HEK293 (cell line): ENCODE measurements at regions not wholly inside any gene's neighbourhood (a gene's known extent, or its start where the extent isn't known, plus 50 kb on each side); places are given as distances from the start of the nearest gene placed in this dataset.

Experiments used
- CTCF ChIA-PET: fragments of 350-600 bp; formaldehyde crosslinking; extraction: SDS; loops from one replicate; lab custom pipeline; 2021; ENCODE audit warnings: antibody characterized with exemption; lab: Yijun Ruan, JAX
- POLR2A ChIA-PET: fragments of 300-600 bp; formaldehyde crosslinking; extraction: SDS; loops from one replicate; lab custom pipeline; 2020; ENCODE audit warnings: antibody characterized with exemption, inconsistent platforms; lab: Yijun Ruan, JAX
- H3K27ac ChIP-seq: fragments of 200-500 bp; sonication (Bioruptor generic); 2 replicates; pipeline ENCODE4 v1.5.1; 2014; ENCODE audit warnings: low read depth, low read length, control low read depth, inconsistent platforms; ENCODE audit errors: extremely low read depth
- H3K36me3 ChIP-seq, 2 experiments: fragments of 200-500 bp in 1 of 2; sonication (Bioruptor generic) in 1 of 2; 1 replicate in 1 of 2; 2 replicates in 1 of 2; pipeline ENCODE4 v1.5.1; 2014 to 2017; ENCODE audit warnings: inconsistent platforms in 2 of 2, low read length in 2 of 2; ENCODE audit not compliant: control insufficient read depth in 2 of 2, insufficient read depth in 1 of 2
- H3K4me1 ChIP-seq: fragments of 200-500 bp; sonication (Bioruptor generic); 2 replicates; pipeline ENCODE4 v1.5.1; 2014; ENCODE audit warnings: mild to moderate bottlenecking, low read length, inconsistent platforms; ENCODE audit not compliant: control insufficient read depth, insufficient read depth
- H3K4me3 ChIP-seq: 2 replicates; pipeline ENCODE4 v1.5.1; 2011; ENCODE audit warnings: low read depth, mild to moderate bottlenecking, control low read depth, low read length, moderate library complexity
- H3K9me3 ChIP-seq: fragments of 200-500 bp; sonication (Bioruptor generic); 2 replicates; pipeline ENCODE4 v1.5.1; 2014; ENCODE audit warnings: low read depth, low read length, inconsistent platforms; ENCODE audit not compliant: control insufficient read depth, insufficient read depth
- EGR2 ChIP-seq: fragments of 450-650 bp; formaldehyde crosslinking; IDR thresholded peaks from 2 replicates; pipeline ENCODE4 v1.5.1; 2016; ENCODE audit warnings: low read depth, missing biosample characterization, missing genetic modification characterization
- GLIS1 ChIP-seq: fragments of 450-650 bp; formaldehyde crosslinking; IDR thresholded peaks from 2 replicates; pipeline ENCODE4 v1.5.1; 2016; ENCODE audit warnings: missing biosample characterization, missing genetic modification characterization
- KLF8 ChIP-seq: fragments of 450-650 bp; formaldehyde crosslinking; IDR thresholded peaks from 2 replicates; pipeline ENCODE4 v1.5.1; 2016; ENCODE audit warnings: missing biosample characterization, missing genetic modification characterization
- KLF9 ChIP-seq: fragments of 450-650 bp; formaldehyde crosslinking; IDR thresholded peaks from 2 replicates; pipeline ENCODE4 v1.5.1; 2016; ENCODE audit warnings: missing biosample characterization, missing genetic modification characterization, low read depth
- PRDM1 ChIP-seq: fragments of 450-650 bp; formaldehyde crosslinking; IDR thresholded peaks from 2 replicates; pipeline ENCODE4; 2016; ENCODE audit warnings: missing biosample characterization, missing genetic modification characterization
- PRDM10 ChIP-seq: fragments of 450-650 bp; formaldehyde crosslinking; IDR thresholded peaks from 2 replicates; pipeline ENCODE4 v1.5.1; 2016; ENCODE audit warnings: missing biosample characterization, missing genetic modification characterization
- SETDB1 ChIP-seq: IDR thresholded peaks from one replicate; pipeline ENCODE4 v1.6.1; 2017; ENCODE audit warnings: mild to moderate bottlenecking, low read length, moderate library complexity, mixed read lengths; ENCODE audit not compliant: insufficient read length
- ZBTB49 ChIP-seq: fragments of 450-650 bp; formaldehyde crosslinking; IDR thresholded peaks from 2 replicates; pipeline ENCODE4 v1.5.1; 2016; ENCODE audit warnings: missing biosample characterization, missing genetic modification characterization, low read depth
- ZBTB8A ChIP-seq: fragments of 450-650 bp; formaldehyde crosslinking; IDR thresholded peaks from 2 replicates; pipeline ENCODE4 v1.5.1; 2016; ENCODE audit warnings: missing biosample characterization, missing genetic modification characterization
- ZFHX2 ChIP-seq: fragments of 450-650 bp; formaldehyde crosslinking; conservative IDR thresholded peaks from 2 replicates; pipeline ENCODE4 v1.5.1; 2016; ENCODE audit warnings: missing biosample characterization, missing genetic modification characterization
- ZFP69B ChIP-seq: fragments of 450-650 bp; formaldehyde crosslinking; IDR thresholded peaks from 2 replicates; pipeline ENCODE4 v1.5.1; 2016; ENCODE audit warnings: missing biosample characterization, missing genetic modification characterization
- ZNF341 ChIP-seq: fragments of 450-650 bp; formaldehyde crosslinking; IDR thresholded peaks from 2 replicates; pipeline ENCODE4; 2016; ENCODE audit warnings: low read depth, missing biosample characterization, missing genetic modification characterization
- ZNF394 ChIP-seq: fragments of 450-650 bp; formaldehyde crosslinking; IDR thresholded peaks from 2 replicates; pipeline ENCODE4 v1.5.1; 2016; ENCODE audit warnings: missing biosample characterization, missing genetic modification characterization, mild to moderate bottlenecking, moderate library complexity, borderline replicate concordance
- ZNF404 ChIP-seq: fragments of 450-650 bp; formaldehyde crosslinking; IDR thresholded peaks from 2 replicates; pipeline ENCODE4 v1.5.1; 2017; ENCODE audit warnings: missing biosample characterization, missing genetic modification characterization
- ZNF449 ChIP-seq: fragments of 450-650 bp; formaldehyde crosslinking; IDR thresholded peaks from 2 replicates; pipeline ENCODE4 v1.5.1; 2017; ENCODE audit warnings: missing biosample characterization, mild to moderate bottlenecking, missing genetic modification characterization, moderate library complexity
- ZNF510 ChIP-seq: fragments of 450-650 bp; formaldehyde crosslinking; IDR thresholded peaks from 2 replicates; pipeline ENCODE4 v1.5.1; 2018; ENCODE audit warnings: mild to moderate bottlenecking, missing genetic modification characterization, missing biosample characterization; ENCODE audit not compliant: insufficient replicate concordance
- ZNF548 ChIP-seq: fragments of 450-650 bp; formaldehyde crosslinking; IDR thresholded peaks from 2 replicates; pipeline ENCODE4 v1.5.1; 2016; ENCODE audit warnings: missing biosample characterization, missing genetic modification characterization
- ZNF549 ChIP-seq: fragments of 450-650 bp; IDR thresholded peaks from 2 replicates; pipeline ENCODE4 v1.5.1; 2018; ENCODE audit warnings: missing biosample characterization, missing genetic modification characterization, mild to moderate bottlenecking, inconsistent platforms, moderate library complexity
- ZNF558 ChIP-seq: fragments of 450-650 bp; formaldehyde crosslinking; IDR thresholded peaks from 2 replicates; pipeline ENCODE4 v1.5.1; 2016; ENCODE audit warnings: missing biosample characterization, missing genetic modification characterization
- ZNF624 ChIP-seq: fragments of 450-650 bp; formaldehyde crosslinking; IDR thresholded peaks from 2 replicates; pipeline ENCODE4 v1.5.1; 2017; ENCODE audit warnings: missing biosample characterization, missing genetic modification characterization
- ZNF707 ChIP-seq: fragments of 450-650 bp; formaldehyde crosslinking; IDR thresholded peaks from 2 replicates; pipeline ENCODE4 v1.5.1; 2016; ENCODE audit warnings: missing biosample characterization, missing genetic modification characterization
- ZNF76 ChIP-seq: fragments of 450-650 bp; formaldehyde crosslinking; IDR thresholded peaks from 2 replicates; pipeline ENCODE4; 2016; ENCODE audit warnings: low read depth, missing biosample characterization, missing genetic modification characterization, borderline replicate concordance
- ZNF777 ChIP-seq: fragments of 450-650 bp; formaldehyde crosslinking; IDR thresholded peaks from 2 replicates; pipeline ENCODE4 v1.5.1; 2017; ENCODE audit warnings: missing biosample characterization, missing genetic modification characterization, borderline replicate concordance
- ZNF843 ChIP-seq: fragments of 450-650 bp; formaldehyde crosslinking; IDR thresholded peaks from 2 replicates; pipeline ENCODE4 v1.5.1; 2016; ENCODE audit warnings: missing biosample characterization, missing genetic modification characterization

GRCh38 chr9:16033921-16034691, 481.3 kb downstream of the CCDC171 start (continued):
- TF ChIP-seq ZBTB8A (tag by site-specific recombination) (no peak), ZNF548 (tag by site-specific recombination) (no peak), PRDM1 (tag by site-specific recombination) (no peak), ZNF707 (tag by site-specific recombination) (no peak), ZBTB49 (tag by site-specific recombination) (no peak), ZNF777 (no peak), KLF9 (tag by site-specific recombination) (no peak), ZNF76 (tag by site-specific recombination) (no peak), ZNF404 (tag by site-specific recombination) (no peak), ZNF558 (tag by site-specific recombination) (no peak)

- no peaks in the 10 kb centered on the region for H3K4me1 ChIP-seq
- ChIA-PET CTCF (interaction anchor here (0.5 to 2.2 kb wide), 19 partner anchors 8 to 1525 kb away, joined by 3 to 12 read pairs (median 4); no protein-coding TSS in a partner anchor), POLR2A (no interaction called here)
- no peaks in the 10 kb centered on the region for H3K36me3 ChIP-seq
- TF ChIP-seq SETDB1: peak; percentile 13
- TF ChIP-seq ZNF394 (tag by site-specific recombination): no peak
- no peak for TF ChIP-seq ZNF624 (tag by site-specific recombination)
- TF ChIP-seq ZNF341: peak; percentile 30; the same call in 1 of the 2 replicates
- TF ChIP-seq ZFHX2 (tag by site-specific recombination): peak; percentile 34
- no peak for TF ChIP-seq KLF8 (tag by site-specific recombination)
- TF ChIP-seq, all 188 proteins: peak for 3
- Histone ChIP-seq H3K27ac (no peak overlapping the region), H3K9me3 (no peaks in the 10 kb centered on the region), H3K4me3 (no peak overlapping the region)
Observed at GRCh38 chr9:16039218-16039987, 486.6 kb downstream of the CCDC171 start.

- no peaks in the 10 kb centered on the region for H3K36me3 ChIP-seq
- ChIA-PET CTCF (interaction anchor here (0.5 to 2.2 kb wide), 15 partner anchors 8 to 1524 kb away, joined by 3 to 12 read pairs (median 3); no protein-coding TSS in a partner anchor), POLR2A (no interaction called here)
- no peaks in the 10 kb centered on the region for H3K9me3 ChIP-seq
- H3K27ac ChIP-seq: no peak overlapping the region
- H3K4me3 ChIP-seq: no peak overlapping the region
- no peaks in the 10 kb centered on the region for H3K4me1 ChIP-seq
- TF ChIP-seq PRDM10 (tag by site-specific recombination) (no peak), ZNF510 (tag by site-specific recombination) (no peak), GLIS1 (tag by site-specific recombination) (peak; percentile 30; the same call in 1 of the 2 replicates), ZNF549 (tag by site-specific recombination) (no peak), ZFP69B (tag by site-specific recombination) (no peak), ZNF843 (tag by site-specific recombination) (no peak), EGR2 (tag by site-specific recombination) (peak; percentile 47; the same call in 1 of the 2 replicates), ZNF449 (tag by site-specific recombination) (no peak)
Observed at GRCh38 chr9:16039988-16040761, 487.3 kb downstream of the CCDC171 start.
